Adrenal gland (tissue), 9 donors: ENCODE measurements at regions not wholly inside any gene's neighbourhood (a gene's known extent, or its start where the extent isn't known, plus 50 kb on each side); places are given as distances from the start of the nearest gene placed in this dataset.

ENCODE experiments used
- DNase-seq, 7 donors: peaks; one replicate each; pipeline ENCODE4 v3.0.0-alpha.2; 2019 to 2020
- H3K27ac ChIP-seq, 5 donors: fragments of 200-600 bp; sonication (generic) in 4 of 5; 1 replicate in 3 of 5; 2 replicates in 2 of 5; pipeline versions ENCODE4 v1.5.1 to v1.8.0; 2016 to 2020; ENCODE audit warnings: mild to moderate bottlenecking in 1 of 5
- H3K27me3 ChIP-seq: fragments of 200-600 bp; 2 replicates; pipeline ENCODE4 v1.8.0; 2021
- H3K36me3 ChIP-seq, 2 donors: fragments of 200-600 bp; replicated peaks in 1 of 2; 1 replicate in 1 of 2; 2 replicates in 1 of 2; pipeline versions ENCODE4 v1.5.1 to v1.8.0; 2018 to 2022
- H3K4me1 ChIP-seq, 2 donors: fragments of 200-600 bp; replicated peaks in 1 of 2; 1 replicate in 1 of 2; 2 replicates in 1 of 2; pipeline versions ENCODE4 v1.5.1 to v1.8.0; 2018 to 2021
- H3K4me3 ChIP-seq, 4 donors: fragments of 200-600 bp; sonication (generic) in 3 of 4; one replicate each; pipeline ENCODE4 v1.5.1; 2016 to 2018
- H3K9me3 ChIP-seq, 3 donors: fragments of 200-600 bp; sonication (generic) in 1 of 3; replicated peaks in 1 of 3; 1 replicate in 2 of 3; 2 replicates in 1 of 3; pipeline versions ENCODE4 v1.5.1 to v1.8.0; 2016 to 2021
- CTCF ChIP-seq, 6 experiments: fragments of 450-650 bp in 4 of 6; fragments of 200-600 bp in 2 of 6; sonication (generic) in 1 of 6; IDR thresholded peaks; 1 replicate in 5 of 6; 2 replicates in 1 of 6; pipeline versions ENCODE4 v1.5.1 to v1.8.0; 2016 to 2021; ENCODE audit warnings: antibody characterized with exemption in 6 of 6, mild to moderate bottlenecking in 2 of 6, moderate library complexity in 1 of 6
- POLR2A ChIP-seq, 2 donors: fragments of 450-650 bp; IDR thresholded peaks; one replicate each; pipeline ENCODE4 v1.6.1; 2017; ENCODE audit warnings: antibody characterized with exemption in 2 of 2, mild to moderate bottlenecking in 2 of 2, moderate library complexity in 1 of 2
- WGBS, 4 donors: extraction: QIAGEN DNeasy Blood & Tissue Kit in 2 of 4; methylation state at CpG; one replicate each; pipeline versions ENCODE4 v1.1.5 to v1.1.7; 2013 to 2017; 5-methylcytosine and 5-hydroxymethylcytosine counted together
- intact Hi-C, 2 donors: fragments of 100-400 bp; cut with DNase I; formaldehyde crosslinking; loops; one replicate each; pipeline versions ENCODE4 v1.14.1 to v1.15.0; 2022 to 2023
- donor health status: healthy with polysubstance abuse.
- donor health status: Bipolar disorder and iron deficiency.
- donor health status: DM: yes; HTN: yes; CAD: no.
- donor health status: DM: no; HTN: no; CAD: no.
- donor health status: DM: no; HTN: no; CAD: no.

GRCh38 chr12:93198086-93198485 lies 179.6 kb upstream of the NUDT4 start:
- intact Hi-C loops = no loop called here
- Histone ChIP-seq H3K9me3 (peaks cover 0 to 2% (median 0%) of the 10 kb centered on the region in 3 donors), H3K36me3 (no peaks in the 10 kb centered on the region), H3K4me3 (no peak overlapping the region), H3K27ac (peak overlapping the region in 4 of 5 donors; percentile 29 to 83 (median 54)), H3K4me1 (peaks cover 14 to 16% of the 10 kb centered on the region in 2 donors), H3K27me3 (no peaks in the 10 kb centered on the region)
- DNase-seq = peak; percentile 72 to 95 (median 87)
- no peak for TF ChIP-seq POLR2A (IDR thresholded peaks at IDR 0.05)
- no peak for TF ChIP-seq CTCF (IDR thresholded peaks at IDR 0.05)
- 33 to 46% (median 39%) methylated on average over 4 of the region's 4 CpGs for WGBS, 4 donors

- Histone ChIP-seq H3K36me3 (no peaks in the 10 kb centered on the region), H3K27ac (no peak overlapping the region), H3K9me3 (no peaks in the 10 kb centered on the region), H3K27me3 (no peaks in the 10 kb centered on the region), H3K4me3 (no peak overlapping the region), H3K4me1 (peaks cover 14 to 16% of the 10 kb centered on the region in 2 donors)
- TF ChIP-seq CTCF (IDR thresholded peaks at IDR 0.05) (no peak), POLR2A (IDR thresholded peaks at IDR 0.05) (no peak)
- DNase-seq = no peak
- 29 to 42% (median 36%) methylated on average over 2 of the region's 2 CpGs for WGBS, 4 donors
- intact Hi-C loops = no loop called here
Observed at GRCh38 chr12:93199831-93200236, 177.9 kb upstream of the NUDT4 start.

- no peak overlapping the region for H3K4me3 ChIP-seq
- TF ChIP-seq POLR2A (IDR thresholded peaks at IDR 0.05) = no peak
- TF ChIP-seq CTCF (IDR thresholded peaks at IDR 0.05) = no peak
- DNase-seq = no peak
- no peak overlapping the region for H3K27ac ChIP-seq
- peaks cover 14 to 16% of the 10 kb centered on the region in 2 donors for H3K4me1 ChIP-seq
- no peaks in the 10 kb centered on the region for H3K9me3 ChIP-seq
- intact Hi-C loops = no loop called here
- H3K36me3 ChIP-seq = no peaks in the 10 kb centered on the region
- no peaks in the 10 kb centered on the region for H3K27me3 ChIP-seq
- 76 to 85% (median 82%) methylated on average over 7 of the region's 7 CpGs for WGBS, 4 donors
Observed at GRCh38 chr12:93200291-93200917, 177.3 kb upstream of the NUDT4 start.

GRCh38 chr12:93201990-93202389 lies 175.7 kb upstream of the NUDT4 start:
- intact Hi-C loops = no loop called here
- no peak for TF ChIP-seq CTCF (IDR thresholded peaks at IDR 0.05)
- no peak for TF ChIP-seq POLR2A (IDR thresholded peaks at IDR 0.05)
- DNase-seq = no peak
- Histone ChIP-seq H3K27ac (no peak overlapping the region), H3K36me3 (no peaks in the 10 kb centered on the region), H3K27me3 (no peaks in the 10 kb centered on the region), H3K4me3 (no peak overlapping the region), H3K9me3 (no peaks in the 10 kb centered on the region), H3K4me1 (peaks cover 8 to 11% of the 10 kb centered on the region in 2 donors)
- WGBS, 4 donors = 92 to 96% (median 94%) methylated on average over 6 of the region's 6 CpGs
